ENCODE measurements at regions not wholly inside any gene's neighbourhood (a gene's known extent, or its start where the extent isn't known, plus 50 kb on each side); places are given as distances from the start of the nearest gene placed in this dataset.

GRCh38 chr4:19309378-19309777 lies 942.3 kb upstream of the SLIT2 start:
- POLR2A ChIA-PET, result no interaction called here
- TF ChIP-seq CTCF (IDR thresholded peaks at IDR 0.05; ENCODE audit: control extremely low read depth, extremely low read depth, low read depth, missing control alignments), result no peak
- DNase-seq (ENCODE audit: extremely low spot score), result no peak
- CTCF ChIA-PET, result interaction anchor here (1.1 kb wide), 1 partner anchor 8 kb away, joined by 3 read pairs; no protein-coding TSS in a partner anchor

- no peak for DNase-seq (ENCODE audit: extremely low spot score)
- ChIA-PET CTCF (no interaction called here), POLR2A (no interaction called here)
- no peak for TF ChIP-seq CTCF (IDR thresholded peaks at IDR 0.05; ENCODE audit: control extremely low read depth, extremely low read depth, low read depth, missing control alignments)
Observed at GRCh38 chr4:19304028-19304427, 947.7 kb upstream of the SLIT2 start.

- POLR2A ChIA-PET, result no interaction called here
- DNase-seq (ENCODE audit: extremely low spot score), result no peak
- CTCF ChIA-PET, result interaction anchor here (0.9 to 1.3 kb wide), 6 partner anchors 8 to 46 kb away, joined by 3 to 6 read pairs (median 4); no protein-coding TSS in a partner anchor
- no peak for TF ChIP-seq CTCF (IDR thresholded peaks at IDR 0.05; ENCODE audit: control extremely low read depth, extremely low read depth, low read depth, missing control alignments)
Observed at GRCh38 chr4:19301527-19301926, 950.2 kb upstream of the SLIT2 start.

- POLR2A ChIA-PET, result no interaction called here
- TF ChIP-seq CTCF (IDR thresholded peaks at IDR 0.05; ENCODE audit: control extremely low read depth, extremely low read depth, low read depth, missing control alignments), result no peak
- DNase-seq (ENCODE audit: extremely low spot score), result no peak
- CTCF ChIA-PET, result interaction anchor here (1.3 kb wide), 1 partner anchor 9 kb away, joined by 6 read pairs; no protein-coding TSS in a partner anchor
Observed at GRCh38 chr4:19300213-19300612, 951.5 kb upstream of the SLIT2 start.

GRCh38 chr4:19298998-19299397 lies 952.7 kb upstream of the SLIT2 start:
- TF ChIP-seq CTCF (IDR thresholded peaks at IDR 0.05; ENCODE audit: control extremely low read depth, extremely low read depth, low read depth, missing control alignments), result no peak
- ChIA-PET POLR2A (no interaction called here), CTCF (no interaction called here)
- DNase-seq (ENCODE audit: extremely low spot score), result no peak

- CTCF ChIA-PET, result no interaction called here
- POLR2A ChIA-PET, result no interaction called here
- TF ChIP-seq CTCF (IDR thresholded peaks at IDR 0.05; ENCODE audit: control extremely low read depth, extremely low read depth, low read depth, missing control alignments), result no peak
- no peak for DNase-seq (ENCODE audit: extremely low spot score)
Observed at GRCh38 chr4:19293781-19294180, 957.9 kb upstream of the SLIT2 start.

GRCh38 chr4:19293080-19293479 lies 958.6 kb upstream of the SLIT2 start:
- no peak for DNase-seq (ENCODE audit: extremely low spot score)
- no peak for TF ChIP-seq CTCF (IDR thresholded peaks at IDR 0.05; ENCODE audit: control extremely low read depth, extremely low read depth, low read depth, missing control alignments)
- ChIA-PET CTCF (no interaction called here), POLR2A (no interaction called here)

Data from GM10248 (cell line).